AG09309 (cell line): ENCODE measurements at regions not wholly inside any gene's neighbourhood (a gene's known extent, or its start where the extent isn't known, plus 50 kb on each side); places are given as distances from the start of the nearest gene placed in this dataset.

Experiments
- DNase-seq: peaks from one replicate; pipeline ENCODE4 v3.0.0-alpha.2; 2010; ENCODE audit warnings: low read depth
- H3K4me3 ChIP-seq: 2 replicates; pipeline ENCODE4 v1.5.1; 2011; ENCODE audit warnings: mild to moderate bottlenecking, low read depth, low read length, moderate library complexity; ENCODE audit not compliant: control insufficient read depth
- CTCF ChIP-seq: IDR thresholded peaks from 2 replicates; pipeline ENCODE4 v1.5.1; 2011; ENCODE audit warnings: mild to moderate bottlenecking, low read depth, low read length, inconsistent platforms; ENCODE audit not compliant: insufficient read depth, control insufficient read depth; ENCODE audit errors: missing control alignments

GRCh38 chr6:113288409-113288808 is 568.7 kb upstream of the MARCKS start:
- no peak for DNase-seq
- no peak for TF ChIP-seq CTCF
- no peak overlapping the region for H3K4me3 ChIP-seq

GRCh38 chr6:113289166-113289565 is 568.0 kb upstream of the MARCKS start:
- no peak for TF ChIP-seq CTCF
- no peak overlapping the region for H3K4me3 ChIP-seq
- no peak for DNase-seq

- no peak for TF ChIP-seq CTCF
- no peak overlapping the region for H3K4me3 ChIP-seq
- DNase-seq = no peak
Observed at GRCh38 chr6:113290684-113291083, 566.5 kb upstream of the MARCKS start.

GRCh38 chr6:113291751-113292445 is 565.2 kb upstream of the MARCKS start:
- no peak for TF ChIP-seq CTCF
- no peak for DNase-seq
- no peak overlapping the region for H3K4me3 ChIP-seq

- no peak for DNase-seq
- H3K4me3 ChIP-seq = no peak overlapping the region
- TF ChIP-seq CTCF = no peak
Observed at GRCh38 chr6:113292646-113293422, 564.3 kb upstream of the MARCKS start.

GRCh38 chr6:113293423-113293740 is 563.8 kb upstream of the MARCKS start:
- no peak overlapping the region for H3K4me3 ChIP-seq
- TF ChIP-seq CTCF = no peak
- no peak for DNase-seq
